Prostate gland (tissue), 2 donors: ENCODE measurements at regions not wholly inside any gene's neighbourhood (a gene's known extent, or its start where the extent isn't known, plus 50 kb on each side); places are given as distances from the start of the nearest gene placed in this dataset.

Experiments
- POLR2A ChIP-seq: fragments of 450-650 bp; IDR thresholded peaks from one replicate; pipeline ENCODE4 v1.6.1; 2016; ENCODE audit warnings: antibody characterized with exemption, mild to moderate bottlenecking
- POLR2AphosphoS5 ChIP-seq: sonication (generic); formaldehyde crosslinking; IDR thresholded peaks from one replicate; pipeline ENCODE4 v1.6.1; 2017; ENCODE audit warnings: antibody characterized with exemption
- TF ChIP-seq, protein P1 (sequence below), 4 experiments: fragments of 200-600 bp in 2 of 4; fragments of 450-650 bp in 2 of 4; sonication (generic) in 2 of 4; IDR thresholded peaks; 1 replicate in 3 of 4; 2 replicates in 1 of 4; pipeline ENCODE4 v1.5.1; 2016 to 2019; ENCODE audit warnings: antibody characterized with exemption in 4 of 4, mild to moderate bottlenecking in 2 of 4, moderate library complexity in 2 of 4

DNA sequence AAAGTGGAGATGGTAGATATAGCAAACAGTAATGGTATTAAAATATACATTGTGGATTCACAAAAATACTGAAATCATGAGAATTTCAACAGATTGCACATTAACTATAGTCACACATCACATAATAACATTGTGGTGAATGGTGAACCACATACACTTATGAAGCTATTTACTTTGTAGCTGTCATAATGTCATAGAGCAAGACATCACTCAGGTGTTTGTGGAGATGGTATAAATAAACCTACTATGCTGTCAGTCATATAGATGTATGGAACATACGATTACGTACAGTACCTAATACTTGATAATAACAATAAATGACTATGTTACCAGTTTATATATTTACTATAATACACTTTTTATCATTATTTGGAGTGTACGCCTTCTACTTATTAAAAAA lies 1416.0 kb upstream of the ALCAM start:
- TF ChIP-seq, protein P1, sequence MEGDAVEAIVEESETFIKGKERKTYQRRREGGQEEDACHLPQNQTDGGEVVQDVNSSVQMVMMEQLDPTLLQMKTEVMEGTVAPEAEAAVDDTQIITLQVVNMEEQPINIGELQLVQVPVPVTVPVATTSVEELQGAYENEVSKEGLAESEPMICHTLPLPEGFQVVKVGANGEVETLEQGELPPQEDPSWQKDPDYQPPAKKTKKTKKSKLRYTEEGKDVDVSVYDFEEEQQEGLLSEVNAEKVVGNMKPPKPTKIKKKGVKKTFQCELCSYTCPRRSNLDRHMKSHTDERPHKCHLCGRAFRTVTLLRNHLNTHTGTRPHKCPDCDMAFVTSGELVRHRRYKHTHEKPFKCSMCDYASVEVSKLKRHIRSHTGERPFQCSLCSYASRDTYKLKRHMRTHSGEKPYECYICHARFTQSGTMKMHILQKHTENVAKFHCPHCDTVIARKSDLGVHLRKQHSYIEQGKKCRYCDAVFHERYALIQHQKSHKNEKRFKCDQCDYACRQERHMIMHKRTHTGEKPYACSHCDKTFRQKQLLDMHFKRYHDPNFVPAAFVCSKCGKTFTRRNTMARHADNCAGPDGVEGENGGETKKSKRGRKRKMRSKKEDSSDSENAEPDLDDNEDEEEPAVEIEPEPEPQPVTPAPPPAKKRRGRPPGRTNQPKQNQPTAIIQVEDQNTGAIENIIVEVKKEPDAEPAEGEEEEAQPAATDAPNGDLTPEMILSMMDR (IDR thresholded peaks at IDR 0.05), result no peak
- TF ChIP-seq POLR2A (no peak), POLR2AphosphoS5 (no peak)
